GM18873 (cell line): ENCODE measurements at regions not wholly inside any gene's neighbourhood (a gene's known extent, or its start where the extent isn't known, plus 50 kb on each side); places are given as distances from the start of the nearest gene placed in this dataset.
"Not testable (repeated sequence)": the region's sequence is repeated elsewhere in the genome, so short reads cannot be mapped to it uniquely, and the experiment has no call there.

Experiments used
- ATAC-seq: cut with Tn5 transposase; IDR thresholded peaks from one replicate; pipeline ENCODE4 v1.9.1; 2021; ENCODE audit warnings: mild to moderate bottlenecking, moderate library complexity, moderate number of reproducible peaks; ENCODE audit not compliant: unreplicated experiment, low FRiP score

DNA sequence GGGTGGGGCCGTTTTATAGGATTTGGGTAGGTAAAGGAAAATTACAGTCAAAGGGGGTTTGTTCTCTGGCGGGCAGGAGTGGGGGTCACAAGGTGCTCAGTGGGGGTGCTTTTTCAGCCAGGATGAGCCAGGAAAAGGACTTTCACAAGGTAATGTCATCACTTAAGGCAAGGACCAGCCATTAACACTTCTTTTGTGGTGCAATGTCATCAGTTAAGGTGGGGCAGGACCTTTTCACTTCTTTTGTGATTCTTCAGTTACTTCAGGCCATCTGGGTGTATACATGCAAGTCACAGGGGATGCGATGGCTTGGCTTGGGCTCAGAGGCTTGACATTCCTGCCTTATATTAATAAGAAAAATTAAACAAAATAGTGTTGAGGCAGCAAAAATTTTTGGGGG lies 200.1 kb upstream of the TRPC7 start:
- not testable (repeated sequence) for ATAC-seq

DNA sequence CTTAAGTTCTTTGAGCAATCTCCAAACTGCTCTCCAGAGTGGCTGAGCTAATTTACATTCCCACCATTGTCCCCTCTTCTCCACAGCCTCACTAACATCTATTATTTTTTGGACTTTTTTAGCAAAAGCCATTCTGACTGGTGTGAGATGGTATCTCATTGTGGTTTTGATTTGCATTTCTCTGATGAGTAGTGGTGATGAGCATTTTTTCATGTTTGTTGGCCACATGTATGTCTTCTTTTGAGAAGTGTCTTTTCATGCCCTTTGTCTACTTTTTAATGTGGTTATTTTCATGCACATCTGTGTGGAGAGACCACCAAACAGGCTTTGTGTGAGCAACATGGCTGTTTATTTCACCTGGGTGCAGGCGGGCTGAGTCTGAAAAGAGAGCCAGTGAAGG lies 199.7 kb upstream of the TRPC7 start:
- ATAC-seq = not testable (repeated sequence)

DNA sequence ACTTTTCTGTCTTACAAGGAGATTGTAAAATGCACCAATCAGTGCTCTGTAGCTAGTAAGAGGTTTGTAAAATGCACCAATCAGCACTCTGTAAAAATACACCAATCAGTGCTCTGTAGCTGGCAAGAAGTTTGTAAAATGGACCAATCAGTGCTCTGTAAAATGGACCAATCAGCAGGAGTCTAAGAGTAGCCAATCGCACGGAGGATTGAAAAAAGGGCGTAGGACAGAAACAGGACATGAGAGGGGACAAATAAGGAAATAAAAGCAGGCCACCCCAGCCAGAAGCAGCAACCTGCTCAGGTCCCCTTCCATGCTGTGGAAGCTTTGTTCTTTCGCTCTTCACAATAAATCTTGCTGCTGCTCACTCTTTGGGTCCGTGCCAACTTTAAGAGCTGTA lies 199.1 kb upstream of the TRPC7 start:
- not testable (repeated sequence) for ATAC-seq

DNA sequence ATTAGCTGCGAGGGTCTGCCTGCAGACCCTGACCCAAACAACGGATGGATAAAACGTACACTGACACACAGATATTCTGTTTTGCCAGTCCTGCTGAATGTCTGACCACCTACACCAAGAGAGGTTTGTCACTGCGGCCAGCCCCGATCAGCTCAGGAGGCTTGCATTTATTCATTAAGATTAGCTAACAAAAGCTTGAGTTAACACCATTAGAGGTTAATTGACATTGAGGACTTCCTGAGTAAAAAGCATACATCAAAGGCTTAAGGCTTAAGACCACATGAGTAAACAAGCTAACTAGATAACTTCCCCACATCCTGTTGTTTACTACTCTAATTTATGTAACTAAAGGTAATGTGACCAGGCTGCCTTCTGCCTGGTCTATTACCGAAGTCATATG lies 198.1 kb upstream of the TRPC7 start:
- no peak for ATAC-seq

DNA sequence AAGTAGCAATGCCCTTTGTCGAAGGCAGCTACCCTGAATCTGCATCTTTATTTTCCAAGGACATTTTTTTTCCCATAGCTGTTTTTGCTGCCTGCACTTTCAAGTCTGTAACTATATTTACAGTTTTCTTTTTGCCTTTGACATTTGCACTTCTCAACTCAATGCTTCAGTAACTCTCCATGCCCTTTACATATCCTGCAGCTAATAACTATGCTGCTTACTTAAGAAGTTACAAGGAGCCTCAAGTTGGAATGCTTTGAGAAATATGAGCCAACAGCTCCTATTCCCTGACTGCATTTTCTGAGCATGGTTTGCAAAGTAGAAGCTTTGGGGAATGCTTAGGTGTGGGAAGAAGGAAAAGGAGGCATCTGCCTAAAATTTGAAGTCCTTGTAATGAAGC lies 194.8 kb upstream of the TRPC7 start:
- ATAC-seq = no peak

DNA sequence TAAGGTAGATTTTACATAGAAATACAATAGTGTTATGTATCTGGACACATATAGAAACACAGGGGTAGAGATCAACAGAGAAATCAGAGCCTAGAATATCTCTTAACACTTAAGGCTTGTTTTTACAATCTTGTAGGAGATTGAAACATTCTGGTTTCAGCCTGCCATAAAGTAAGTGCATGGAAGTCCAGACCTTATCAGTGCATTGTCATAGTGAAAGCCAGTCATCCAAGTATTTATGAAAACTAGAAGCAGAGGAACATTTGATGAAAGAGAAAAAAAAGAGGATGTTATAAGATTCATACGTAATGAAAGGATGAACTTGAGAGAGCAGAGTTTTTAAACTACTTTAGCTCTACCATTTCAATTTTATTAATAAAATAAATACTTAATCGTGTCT lies 194.3 kb upstream of the TRPC7 start:
- ATAC-seq = no peak

DNA sequence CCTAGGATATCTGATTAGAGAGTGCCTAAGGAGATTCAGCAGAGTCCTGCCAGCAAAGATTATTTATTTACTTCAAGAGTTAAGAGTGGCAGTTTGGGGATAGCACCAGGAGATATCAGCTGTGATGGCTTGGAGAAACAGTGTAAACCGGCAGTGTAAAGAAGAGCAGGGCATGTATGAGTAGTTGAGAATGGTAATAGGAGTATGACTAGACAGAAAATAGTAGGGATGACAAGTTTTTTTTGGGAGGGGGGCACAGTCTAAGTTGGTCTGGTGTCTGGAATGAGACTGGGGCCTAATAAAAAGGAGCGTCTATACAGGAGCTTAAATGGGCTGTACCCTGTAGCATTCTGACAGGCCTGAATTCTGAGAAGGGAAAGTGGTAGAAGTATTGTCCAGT lies 181.8 kb upstream of the TRPC7 start:
- not testable (repeated sequence) for ATAC-seq

DNA sequence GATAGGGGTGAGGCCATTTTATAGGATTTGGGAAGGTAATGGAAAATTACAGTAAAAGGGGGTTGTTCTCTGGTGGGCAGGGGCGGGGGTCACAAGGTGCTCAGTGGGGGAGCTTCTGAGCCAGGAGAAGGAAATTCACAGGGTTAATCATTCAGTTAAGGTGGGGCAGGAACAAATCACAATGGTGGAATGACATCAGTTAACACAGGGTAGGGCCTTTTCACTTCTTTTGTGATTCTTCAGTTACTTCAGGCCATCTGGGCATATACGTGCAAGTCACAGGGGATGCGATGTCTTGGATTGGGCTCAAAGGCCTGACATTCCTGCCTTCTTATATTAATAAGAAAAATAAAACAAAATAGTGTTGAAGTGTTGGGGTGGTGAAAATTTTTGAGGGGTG lies 181.1 kb upstream of the TRPC7 start:
- ATAC-seq = not testable (repeated sequence)

DNA sequence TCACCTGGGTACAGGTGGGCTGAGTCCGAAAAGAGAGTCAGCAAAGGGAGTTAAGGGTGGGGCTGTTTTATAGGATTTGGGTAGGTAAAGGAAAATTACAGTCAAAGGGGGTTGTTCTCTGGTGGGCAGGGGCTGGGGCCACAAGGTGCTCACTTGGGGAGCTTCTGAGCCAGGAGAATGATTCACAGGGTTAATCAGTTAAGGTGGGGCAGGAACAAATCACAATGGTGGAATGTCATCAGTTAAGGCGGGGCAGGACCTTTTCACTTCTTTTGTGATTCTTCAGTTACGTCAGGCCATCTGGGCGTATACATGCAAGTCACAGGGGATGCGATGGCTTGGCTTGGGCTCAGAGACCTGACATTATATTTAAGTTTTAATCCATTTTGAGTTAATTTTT lies 179.7 kb upstream of the TRPC7 start:
- ATAC-seq = not testable (repeated sequence)

DNA sequence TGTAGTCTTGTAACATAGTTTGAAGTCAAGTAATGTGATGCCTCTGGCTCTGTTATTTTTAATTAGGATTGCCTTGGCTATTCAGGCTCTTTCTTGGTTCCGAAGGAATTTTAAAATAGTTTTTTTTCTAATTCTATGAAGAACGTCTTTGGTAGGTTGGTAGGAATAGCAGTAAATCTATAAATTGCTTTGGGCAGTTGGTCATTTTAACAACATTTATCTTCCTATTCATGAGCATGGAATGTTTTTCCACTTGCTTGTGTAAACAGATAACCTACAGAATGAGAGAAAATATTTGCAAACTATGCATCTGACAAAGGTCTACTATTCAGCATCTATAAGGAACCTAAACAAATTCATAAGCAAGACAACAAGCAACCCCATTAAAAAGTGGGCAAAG lies 173.2 kb upstream of the TRPC7 start:
- no peak for ATAC-seq

DNA sequence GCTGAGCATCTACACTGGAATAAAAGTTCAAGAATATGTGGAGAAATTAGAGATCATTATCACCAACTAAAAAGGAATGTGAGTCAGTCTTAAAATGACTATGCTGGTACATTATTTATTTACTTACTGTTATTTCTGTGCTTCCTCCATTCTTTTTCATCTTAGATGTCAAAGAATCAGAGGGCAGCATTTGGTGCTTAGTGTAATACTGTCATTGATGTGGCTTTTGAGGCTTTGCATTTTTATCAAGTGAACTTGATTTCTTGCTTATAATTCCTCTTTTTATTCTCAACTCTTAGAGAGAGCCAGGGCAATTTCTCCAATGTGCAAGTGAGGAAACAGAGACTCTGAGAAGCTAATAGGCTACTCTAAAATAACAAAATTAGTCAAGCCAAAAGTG lies 163.7 kb upstream of the TRPC7 start:
- ATAC-seq = no peak

DNA sequence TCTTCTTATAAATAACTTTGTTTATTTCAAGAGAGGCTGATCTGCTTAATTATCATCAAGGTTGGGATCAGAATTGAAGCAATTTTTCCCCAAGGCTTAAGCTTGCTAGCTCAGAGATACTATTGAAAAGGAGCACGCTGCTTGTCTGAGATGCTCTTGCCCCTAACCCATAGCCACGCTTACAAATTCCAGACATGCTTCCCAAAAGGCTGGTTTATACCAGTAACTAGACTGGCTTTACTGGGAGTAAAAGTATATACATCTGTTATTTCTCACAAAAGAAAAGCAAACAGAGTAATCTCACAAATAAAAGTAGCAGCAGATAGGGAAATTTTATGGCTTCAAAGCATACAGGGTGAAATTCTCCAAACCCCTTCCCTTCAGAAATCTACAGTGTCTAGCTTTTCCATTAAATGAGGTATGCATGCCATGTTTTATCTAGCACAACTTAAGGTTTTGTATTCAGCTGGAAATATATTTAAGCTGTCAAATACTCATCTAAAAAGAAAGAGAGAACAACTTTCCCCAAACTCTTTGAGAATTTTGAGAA lies 163.2 kb upstream of the TRPC7 start:
- no peak for ATAC-seq

DNA sequence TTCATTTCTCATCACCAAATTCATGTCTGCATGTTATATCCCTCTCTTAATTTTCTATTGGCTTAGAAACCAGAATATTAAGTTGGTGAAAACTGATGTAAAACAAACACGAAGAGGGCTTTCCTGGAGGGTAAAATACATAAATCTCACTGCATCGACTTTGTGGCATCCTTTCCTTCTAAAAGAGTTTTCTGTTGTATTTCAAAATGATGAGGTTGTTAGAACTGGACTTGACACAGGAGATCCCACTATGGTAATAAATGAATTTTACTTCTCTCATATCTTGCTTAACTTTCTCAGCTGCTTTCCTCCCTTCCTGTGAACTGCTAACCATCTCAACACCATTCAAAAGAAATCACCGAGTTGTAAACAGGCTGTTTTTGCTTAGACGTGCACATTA lies 162.0 kb upstream of the TRPC7 start:
- ATAC-seq = no peak

DNA sequence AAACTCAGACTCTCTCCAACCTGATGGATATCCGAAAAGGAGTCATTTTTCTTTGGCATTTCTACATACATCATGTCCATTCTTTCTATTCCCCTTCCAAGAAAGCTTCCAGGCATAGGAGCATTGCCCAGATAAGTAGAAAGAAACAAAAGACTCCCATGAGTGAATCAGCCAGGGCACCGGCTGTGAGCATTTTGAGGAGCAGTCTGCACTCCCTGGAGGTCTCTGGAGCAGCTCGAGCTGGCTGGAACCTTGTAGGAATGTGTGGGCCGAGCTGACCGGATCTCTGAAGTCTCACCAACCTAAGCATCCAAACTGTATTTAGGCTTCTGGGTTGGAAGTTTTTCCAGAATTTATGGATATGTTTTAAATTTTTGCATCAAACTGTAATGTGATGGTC lies 161.4 kb upstream of the TRPC7 start:
- no peak for ATAC-seq

DNA sequence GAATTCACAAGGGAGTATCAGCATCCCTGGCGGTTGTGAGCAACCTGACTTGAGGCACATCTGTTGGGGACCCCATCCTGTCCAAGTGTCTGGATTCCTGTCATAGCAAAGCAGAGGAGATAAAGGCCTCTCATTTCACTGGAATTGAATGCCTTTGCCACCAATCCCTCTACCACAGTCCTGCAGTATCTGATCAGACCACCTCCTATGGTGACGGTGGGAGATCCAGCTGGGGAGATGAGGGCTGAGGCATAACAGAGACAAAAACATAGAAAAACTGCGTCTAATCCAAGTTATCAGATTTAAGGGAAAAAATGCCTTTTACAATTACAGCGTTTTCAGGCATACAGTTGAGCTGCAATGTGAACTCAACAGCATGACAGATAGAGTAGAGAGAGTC lies 160.7 kb upstream of the TRPC7 start:
- ATAC-seq = no peak

DNA sequence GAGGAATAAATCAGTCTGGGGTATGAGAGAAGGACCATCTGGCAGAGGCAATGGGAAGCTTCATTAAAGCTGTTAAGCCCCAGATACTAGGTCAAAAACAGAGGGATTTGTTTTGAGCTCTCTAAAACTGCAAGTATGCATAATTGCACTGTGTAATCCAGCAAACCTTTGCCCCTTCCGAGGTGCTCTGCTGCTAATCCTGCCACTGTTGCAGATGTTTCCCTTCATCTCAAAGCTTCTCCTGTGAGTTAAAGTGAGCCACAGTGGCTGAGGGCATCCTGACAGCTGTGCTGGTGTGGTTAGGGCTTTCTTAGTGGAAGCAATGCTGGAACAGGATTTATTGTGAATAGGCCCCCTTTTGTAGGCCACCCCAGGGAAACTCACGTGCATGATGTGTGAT lies 160.3 kb upstream of the TRPC7 start:
- no peak for ATAC-seq

DNA sequence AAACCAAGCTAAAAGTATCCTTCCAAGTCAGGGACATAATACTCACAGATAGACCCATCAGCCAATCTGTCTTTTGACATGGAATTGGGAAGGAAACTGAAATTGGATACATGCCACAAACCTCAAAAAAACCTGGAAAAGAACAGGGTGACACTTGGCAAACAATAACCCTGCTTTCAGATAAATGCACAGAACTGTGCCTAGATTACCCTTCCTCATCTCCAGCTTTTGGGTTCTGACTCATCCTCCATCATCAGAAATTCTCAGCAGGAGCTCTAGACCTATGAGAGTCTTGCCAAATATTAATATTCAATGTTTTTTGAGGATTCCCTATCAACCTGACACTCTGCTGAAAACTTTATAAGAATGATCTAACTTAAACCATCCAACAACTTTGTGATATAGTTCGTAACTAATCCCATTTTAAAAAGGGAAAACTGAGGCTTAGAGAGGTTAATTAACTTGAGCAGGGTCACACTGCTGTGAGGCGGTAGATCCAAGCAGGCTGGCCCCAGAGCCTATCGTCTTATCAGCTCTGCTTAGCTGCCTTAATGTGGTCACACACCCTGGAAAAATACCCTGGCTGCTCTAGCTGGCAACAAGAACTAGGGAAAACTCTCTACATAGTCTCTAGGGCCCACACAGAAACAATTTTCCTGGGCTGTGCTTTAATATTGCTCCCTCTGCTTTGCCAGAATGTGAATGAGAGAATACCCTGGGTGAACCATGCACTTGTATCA lies 157.0 kb upstream of the TRPC7 start:
- no peak for ATAC-seq

DNA sequence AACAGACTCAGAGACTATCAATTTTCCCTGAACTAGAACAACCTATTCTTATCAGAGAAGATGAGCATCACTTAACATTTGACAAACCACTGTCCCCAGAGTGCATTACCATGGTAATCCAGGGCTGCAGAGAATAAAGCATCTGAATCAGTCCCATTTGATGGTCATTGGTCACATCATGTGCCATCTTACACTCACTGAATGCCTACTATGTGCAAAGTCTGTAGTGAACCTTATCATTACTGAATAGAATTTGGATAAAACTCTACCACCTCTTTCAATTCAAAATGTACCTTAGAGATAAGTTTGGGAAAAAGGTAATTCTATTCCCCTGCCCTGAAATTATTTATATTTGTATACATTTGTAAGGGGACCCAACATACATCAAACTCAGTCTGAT lies 156.4 kb upstream of the TRPC7 start:
- no peak for ATAC-seq

DNA sequence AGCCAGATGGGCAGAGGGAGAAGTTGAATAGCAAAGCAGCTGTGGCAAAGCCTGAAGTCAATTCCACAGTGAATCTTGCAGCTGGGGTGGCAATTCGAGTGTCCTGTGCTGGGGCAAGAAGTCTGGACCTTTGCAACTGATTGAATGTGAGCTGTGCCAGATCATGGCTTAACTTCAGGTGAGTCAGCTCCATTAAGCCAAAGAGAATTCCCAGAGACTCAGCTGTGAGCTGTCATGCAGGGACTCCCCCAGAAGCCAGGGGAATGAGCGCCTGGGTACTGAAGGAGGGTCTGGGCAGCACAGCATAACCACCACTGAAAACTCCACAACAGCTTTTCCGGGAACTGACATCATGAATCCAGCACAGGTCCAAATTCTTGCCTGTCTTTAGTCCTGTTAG lies 153.5 kb upstream of the TRPC7 start:
- no peak for ATAC-seq

DNA sequence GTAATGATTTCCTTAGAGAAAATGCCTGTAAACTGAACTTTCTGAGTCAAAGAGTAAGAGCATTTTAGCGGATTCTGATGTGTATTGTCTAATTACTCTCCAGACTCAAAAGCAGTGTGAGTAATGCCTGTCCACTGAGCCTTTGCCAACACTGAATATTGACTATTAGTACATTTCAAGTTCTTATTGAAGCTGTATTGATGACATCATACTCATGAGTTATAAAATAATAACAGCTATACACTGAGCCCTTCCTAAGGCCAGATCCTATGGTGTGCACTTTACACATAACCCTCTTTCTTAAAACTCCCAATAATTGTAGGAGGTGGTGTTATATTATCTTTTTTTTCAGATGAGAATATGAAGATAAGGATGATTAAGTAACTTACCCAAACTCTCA lies 152.8 kb upstream of the TRPC7 start:
- no peak for ATAC-seq

DNA sequence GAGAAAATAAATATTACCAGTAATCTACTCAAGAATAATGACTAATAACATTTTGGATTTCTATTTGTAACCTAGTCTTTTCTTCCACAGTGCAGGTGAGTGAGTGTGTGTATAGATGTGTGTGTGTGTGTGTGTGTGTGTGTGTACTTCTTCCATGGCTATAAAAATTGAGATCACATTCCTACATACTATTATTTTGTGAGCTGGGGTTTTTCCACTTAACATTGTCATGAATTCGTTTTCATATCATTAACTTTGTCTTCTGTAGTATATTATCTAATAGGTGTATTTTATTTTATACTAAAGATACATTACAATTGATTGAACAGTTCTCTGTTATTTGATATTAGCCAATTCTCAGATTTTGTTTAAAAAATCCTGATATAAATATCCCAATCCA lies 152.4 kb upstream of the TRPC7 start:
- no peak for ATAC-seq

DNA sequence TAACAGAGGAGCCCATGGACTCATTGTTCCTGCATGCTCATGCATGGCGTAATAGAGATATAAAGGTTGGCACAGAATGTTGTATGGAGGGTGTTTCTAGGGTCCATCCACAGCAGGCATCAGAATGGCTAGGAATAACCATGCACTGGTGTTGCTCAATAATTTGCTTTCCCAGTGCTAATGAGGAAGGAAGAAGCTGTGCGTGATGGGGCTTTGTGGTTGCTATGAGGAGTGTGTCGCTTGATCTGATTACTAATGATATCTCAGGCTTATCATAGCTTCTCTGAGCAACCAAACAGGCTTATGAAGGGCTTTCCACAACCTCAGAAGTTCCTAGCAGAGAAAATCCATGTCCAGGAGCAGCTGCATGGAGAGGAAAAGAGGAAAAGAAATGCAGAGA lies 151.3 kb upstream of the TRPC7 start:
- ATAC-seq = no peak

DNA sequence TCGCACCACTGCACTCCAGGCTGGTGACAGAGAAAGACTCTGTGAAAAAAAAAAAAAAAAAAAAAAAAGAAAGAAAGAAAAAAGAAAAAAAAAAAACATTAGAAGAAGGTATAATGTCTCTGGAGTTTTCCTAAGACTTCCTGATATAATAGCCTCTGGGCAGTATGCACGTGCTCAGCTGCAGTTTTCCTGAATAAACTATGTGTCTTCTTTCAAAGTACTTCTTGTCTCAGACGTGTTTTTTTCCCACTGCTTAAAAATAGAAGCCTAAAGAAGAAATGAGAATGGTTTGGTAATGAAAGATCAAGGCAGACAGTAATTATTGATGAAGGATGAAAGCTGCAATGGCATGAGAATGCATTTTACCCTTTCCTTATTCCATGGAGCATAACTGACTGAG lies 148.1 kb upstream of the TRPC7 start:
- no peak for ATAC-seq
